HEK293T (cell line): ENCODE measurements at regions not wholly inside any gene's neighbourhood (a gene's known extent, or its start where the extent isn't known, plus 50 kb on each side); places are given as distances from the start of the nearest gene placed in this dataset.

ENCODE experiments used
- FOXA1 ChIP-seq: fragments of 450-650 bp; IDR thresholded peaks from 2 replicates; pipeline ENCODE4 v1.6.1; 2016; ENCODE audit warnings: mild to moderate bottlenecking
- FOXM1 ChIP-seq: fragments of 450-650 bp; IDR thresholded peaks from 2 replicates; pipeline ENCODE4 v1.6.1; 2017; ENCODE audit warnings: mild to moderate bottlenecking, borderline replicate concordance
- HDGF ChIP-seq: fragments of 450-650 bp; IDR thresholded peaks from 2 replicates; pipeline ENCODE4 v1.6.1; 2017; ENCODE audit warnings: antibody characterized with exemption, borderline replicate concordance
- NFRKB ChIP-seq: fragments of 450-650 bp; IDR thresholded peaks from 2 replicates; pipeline ENCODE4 v1.6.1; 2016; ENCODE audit warnings: mild to moderate bottlenecking, moderate library complexity
- PKNOX1 ChIP-seq: fragments of 450-650 bp; IDR thresholded peaks from 2 replicates; pipeline ENCODE4 v1.6.1; 2016
- SP1 ChIP-seq: fragments of 450-650 bp; IDR thresholded peaks from 2 replicates; pipeline ENCODE4 v1.6.1; 2017
- SUZ12 ChIP-seq: fragments of 450-650 bp; IDR thresholded peaks from 2 replicates; pipeline ENCODE4 v1.6.1; 2016; ENCODE audit warnings: mild to moderate bottlenecking

GRCh38 chr6:97717086-97717485 lies 434.1 kb upstream of the MMS22L start:
- TF ChIP-seq FOXA1 (no peak), SP1 (no peak), SUZ12 (no peak), FOXM1 (no peak), PKNOX1 (no peak), NFRKB (no peak), HDGF (no peak)
